ENCODE measurements at regions not wholly inside any gene's neighbourhood (a gene's known extent, or its start where the extent isn't known, plus 50 kb on each side); places are given as distances from the start of the nearest gene placed in this dataset.

DNA sequence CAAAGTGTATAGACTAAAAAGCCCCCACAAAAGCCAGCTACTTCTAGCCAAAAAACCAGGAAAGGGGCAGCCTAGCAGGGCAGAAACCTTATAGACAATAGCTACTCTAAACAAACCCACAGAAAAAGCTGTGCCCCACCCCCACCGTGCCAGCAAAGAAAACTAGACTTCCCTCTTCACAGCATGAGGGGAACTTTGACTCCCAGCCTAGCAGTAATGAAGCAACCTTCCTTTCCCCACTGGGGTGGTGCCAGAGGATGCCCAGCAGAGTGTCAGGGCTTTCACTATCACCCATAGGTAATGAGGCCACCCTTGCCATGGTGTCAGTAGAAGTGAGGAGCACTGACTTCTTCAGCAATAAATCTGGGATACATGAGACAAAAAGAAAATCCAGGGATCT lies 99.0 kb upstream of the LGSN start:
- TF ChIP-seq POLR2AphosphoS5 (IDR thresholded peaks at IDR 0.05; ENCODE audit: low read depth, low read length) (no peak), POLR2A (IDR thresholded peaks at IDR 0.05; ENCODE audit: low read depth, low read length) (no peak), TAF1 (IDR thresholded peaks at IDR 0.05; ENCODE audit: borderline replicate concordance, low read depth, low read length) (no peak)
- FAIRE-seq (no peak), DNase-seq (ENCODE audit: insufficient read length) (no peak)

DNA sequence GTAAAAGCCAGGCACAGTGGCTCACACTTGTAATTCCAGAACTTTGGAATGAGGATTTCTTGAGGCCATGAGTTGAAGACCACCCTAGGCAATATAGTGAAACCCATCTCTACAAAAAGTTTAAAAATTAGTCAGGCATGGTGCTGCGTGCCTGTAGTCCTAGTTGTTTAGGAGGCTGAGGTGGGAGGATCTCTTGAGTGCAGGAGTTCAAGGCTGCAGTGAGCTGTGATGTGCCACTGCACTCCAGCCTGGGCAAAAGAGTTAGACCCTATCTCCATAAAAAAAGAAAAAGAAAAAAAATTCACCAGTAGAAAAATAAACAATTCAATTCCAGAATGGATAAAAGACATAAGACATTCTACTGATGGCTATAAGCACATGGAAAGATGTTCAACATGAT lies 104.9 kb upstream of the LGSN start:
- no peak for TF ChIP-seq POLR2A (IDR thresholded peaks at IDR 0.05; ENCODE audit: low read depth, low read length)
- FAIRE-seq = no peak
- DNase-seq (ENCODE audit: insufficient read length) = no peak

DNA sequence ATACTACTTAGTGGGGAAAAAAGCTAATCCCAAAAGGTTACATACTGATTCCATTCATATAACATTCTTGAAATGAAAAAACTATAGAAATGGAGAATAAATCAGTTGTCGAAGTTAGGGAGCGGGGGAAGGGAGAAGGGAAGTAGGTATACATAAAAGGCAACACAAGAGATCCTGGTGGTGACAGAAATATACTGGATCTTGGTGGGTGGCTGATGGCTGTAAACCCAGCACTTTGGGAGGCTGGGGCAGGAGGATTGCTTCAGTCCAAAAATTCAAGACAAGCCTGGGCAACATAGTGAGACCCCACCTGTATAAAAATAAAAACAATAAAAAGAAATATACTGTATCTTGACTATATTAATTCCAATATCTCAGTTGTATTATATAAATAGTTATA lies 105.7 kb upstream of the LGSN start:
- DNase-seq (ENCODE audit: insufficient read length) = no peak
- TF ChIP-seq TAF1 (IDR thresholded peaks at IDR 0.05; ENCODE audit: borderline replicate concordance, low read depth, low read length) (no peak), POLR2AphosphoS5 (IDR thresholded peaks at IDR 0.05; ENCODE audit: low read depth, low read length) (no peak), POLR2A (IDR thresholded peaks at IDR 0.05; ENCODE audit: low read depth, low read length) (no peak)
- FAIRE-seq = no peak

DNA sequence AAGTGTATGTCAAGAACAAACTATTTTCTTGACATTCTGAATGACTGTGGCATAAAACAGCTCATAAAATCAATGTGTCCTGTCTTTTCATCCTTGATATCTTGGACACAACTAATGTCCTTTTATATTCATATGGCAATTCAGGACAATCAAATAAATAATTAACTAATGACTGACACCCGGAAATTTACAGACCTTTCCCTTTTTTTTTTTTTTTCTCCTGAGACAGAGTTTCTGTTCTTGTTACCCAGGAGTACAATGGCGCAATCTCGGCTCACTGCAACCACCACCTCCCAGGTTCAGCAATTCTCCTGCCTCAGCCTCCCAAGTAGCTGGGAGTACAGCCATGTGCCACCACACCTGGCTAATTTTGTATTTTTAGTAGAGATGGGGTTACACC lies 107.1 kb upstream of the LGSN start:
- no peak for FAIRE-seq
- no peak for DNase-seq (ENCODE audit: insufficient read length)
- TF ChIP-seq TAF1 (IDR thresholded peaks at IDR 0.05; ENCODE audit: borderline replicate concordance, low read depth, low read length) = no peak
- TF ChIP-seq POLR2A (IDR thresholded peaks at IDR 0.05; ENCODE audit: low read depth, low read length) = no peak

DNA sequence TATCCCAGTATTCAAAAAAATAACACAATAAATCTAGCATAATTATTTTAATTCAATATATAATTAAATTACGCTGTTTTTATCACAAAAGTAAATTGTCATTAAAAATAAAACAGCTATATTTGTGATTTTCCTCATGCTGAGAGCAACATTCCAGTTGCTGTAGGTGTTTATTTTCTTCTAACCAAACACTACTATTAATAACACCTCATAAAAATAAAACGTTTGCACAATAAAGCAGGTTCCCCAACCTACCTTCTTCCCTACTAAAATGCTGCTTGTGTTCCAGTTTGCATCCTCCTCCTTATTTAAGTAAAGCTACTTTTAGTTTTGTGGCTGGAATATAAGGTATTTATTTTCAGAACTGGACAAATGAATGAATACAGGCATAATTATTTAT lies 108.2 kb upstream of the LGSN start:
- TF ChIP-seq TAF1 (IDR thresholded peaks at IDR 0.05; ENCODE audit: borderline replicate concordance, low read depth, low read length) (no peak), POLR2A (IDR thresholded peaks at IDR 0.05; ENCODE audit: low read depth, low read length) (no peak), POLR2AphosphoS5 (IDR thresholded peaks at IDR 0.05; ENCODE audit: low read depth, low read length) (no peak)
- DNase-seq (ENCODE audit: insufficient read length) (no peak), FAIRE-seq (no peak)

DNA sequence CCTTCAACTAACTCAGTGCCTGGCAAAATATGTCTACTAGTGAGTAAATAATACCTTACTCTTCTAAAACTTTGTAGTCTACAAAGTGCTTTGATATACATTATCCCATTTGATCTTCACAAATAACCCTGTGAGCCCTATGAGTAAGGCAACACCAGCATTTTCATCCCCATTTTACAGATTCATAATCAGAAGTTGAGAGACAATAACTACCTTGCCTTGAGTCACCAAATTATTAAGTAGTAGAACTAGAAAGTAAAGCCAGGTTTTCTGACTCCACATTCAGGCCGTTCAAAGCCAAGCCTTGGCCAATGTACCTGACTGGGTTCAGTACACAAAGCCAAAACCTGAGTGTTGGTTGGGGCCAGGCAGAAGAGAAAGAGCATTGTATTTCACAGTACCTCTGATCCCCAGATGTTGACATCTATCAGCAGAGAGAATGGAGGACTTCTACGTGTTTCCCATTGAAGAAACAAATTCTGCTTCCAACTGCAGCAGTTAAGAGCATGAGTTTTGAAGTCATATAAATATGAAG lies 111.3 kb upstream of the LGSN start:
- DNase-seq (ENCODE audit: insufficient read length) (no peak), FAIRE-seq (no peak)
- TF ChIP-seq TAF1 (IDR thresholded peaks at IDR 0.05; ENCODE audit: borderline replicate concordance, low read depth, low read length) (no peak), POLR2AphosphoS5 (IDR thresholded peaks at IDR 0.05; ENCODE audit: low read depth, low read length) (no peak), POLR2A (IDR thresholded peaks at IDR 0.05; ENCODE audit: low read depth, low read length) (no peak)

DNA sequence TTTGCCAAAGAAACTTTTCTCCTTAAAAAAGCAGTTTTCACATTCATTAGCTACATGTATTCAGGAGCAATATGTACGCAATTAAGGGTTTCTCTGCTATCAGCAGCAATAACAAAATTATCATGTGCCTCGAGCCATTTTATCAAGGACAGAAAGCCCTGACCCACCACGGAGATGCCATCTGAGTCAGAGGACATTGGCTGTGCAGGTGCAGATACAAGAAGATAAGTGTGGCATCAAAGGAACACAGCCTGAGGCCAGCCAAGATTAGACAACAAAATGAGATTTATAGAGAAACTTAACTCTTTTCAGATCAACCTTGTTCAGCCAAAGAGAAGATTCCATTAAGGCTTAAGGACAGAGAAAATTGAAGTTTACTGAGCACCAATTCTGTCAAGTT lies 115.2 kb upstream of the LGSN start:
- FAIRE-seq (no peak), DNase-seq (ENCODE audit: insufficient read length) (no peak)
- TF ChIP-seq TAF1 (IDR thresholded peaks at IDR 0.05; ENCODE audit: borderline replicate concordance, low read depth, low read length) (no peak), POLR2A (IDR thresholded peaks at IDR 0.05; ENCODE audit: low read depth, low read length) (no peak), POLR2AphosphoS5 (IDR thresholded peaks at IDR 0.05; ENCODE audit: low read depth, low read length) (no peak)

DNA sequence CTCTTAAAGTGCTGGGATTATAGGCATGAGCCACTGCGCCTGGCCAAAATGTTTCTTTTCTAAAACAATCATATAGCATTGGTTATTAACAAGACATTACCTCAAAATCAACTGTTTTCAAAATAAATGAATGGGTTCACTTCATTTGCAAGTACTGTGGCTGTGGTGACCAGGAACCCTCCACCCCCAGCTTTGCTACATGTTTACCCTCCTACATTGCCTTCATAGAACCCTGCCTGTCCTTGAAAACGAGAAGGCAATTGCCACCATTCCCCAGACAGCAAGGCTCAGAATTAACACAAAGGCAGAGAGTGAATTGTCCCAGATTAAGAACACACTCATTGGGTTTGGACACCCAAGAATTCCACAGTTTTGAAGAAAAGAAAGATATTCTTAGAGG lies 116.6 kb upstream of the LGSN start:
- no peak for DNase-seq (ENCODE audit: insufficient read length)
- no peak for FAIRE-seq
- TF ChIP-seq POLR2A (IDR thresholded peaks at IDR 0.05; ENCODE audit: low read depth, low read length) (no peak), POLR2AphosphoS5 (IDR thresholded peaks at IDR 0.05; ENCODE audit: low read depth, low read length) (no peak), TAF1 (IDR thresholded peaks at IDR 0.05; ENCODE audit: borderline replicate concordance, low read depth, low read length) (no peak)

DNA sequence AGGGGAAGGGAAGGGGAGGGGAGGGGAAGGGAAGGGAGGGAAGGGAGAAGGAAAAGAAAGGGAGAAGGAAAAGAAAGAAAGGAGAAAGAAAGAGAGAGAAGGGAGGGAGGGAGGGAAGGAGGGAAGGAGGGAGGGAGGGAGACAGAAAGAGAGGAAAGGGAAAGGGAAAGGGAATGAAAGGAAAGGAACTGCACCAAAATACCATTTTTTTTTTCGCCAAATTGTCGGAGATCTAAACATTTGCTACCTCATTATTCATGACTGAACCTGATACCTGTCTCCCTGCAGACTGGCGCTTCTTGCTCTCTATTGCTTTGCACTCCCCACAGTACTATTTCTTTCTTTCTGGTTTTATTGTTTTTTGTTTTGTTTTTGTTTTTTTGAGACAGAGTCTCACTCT lies 117.3 kb upstream of the LGSN start:
- FAIRE-seq = no peak
- no peak for DNase-seq (ENCODE audit: insufficient read length)
- TF ChIP-seq POLR2AphosphoS5 (IDR thresholded peaks at IDR 0.05; ENCODE audit: low read depth, low read length) (no peak), TAF1 (IDR thresholded peaks at IDR 0.05; ENCODE audit: borderline replicate concordance, low read depth, low read length) (no peak), POLR2A (IDR thresholded peaks at IDR 0.05; ENCODE audit: low read depth, low read length) (no peak)

DNA sequence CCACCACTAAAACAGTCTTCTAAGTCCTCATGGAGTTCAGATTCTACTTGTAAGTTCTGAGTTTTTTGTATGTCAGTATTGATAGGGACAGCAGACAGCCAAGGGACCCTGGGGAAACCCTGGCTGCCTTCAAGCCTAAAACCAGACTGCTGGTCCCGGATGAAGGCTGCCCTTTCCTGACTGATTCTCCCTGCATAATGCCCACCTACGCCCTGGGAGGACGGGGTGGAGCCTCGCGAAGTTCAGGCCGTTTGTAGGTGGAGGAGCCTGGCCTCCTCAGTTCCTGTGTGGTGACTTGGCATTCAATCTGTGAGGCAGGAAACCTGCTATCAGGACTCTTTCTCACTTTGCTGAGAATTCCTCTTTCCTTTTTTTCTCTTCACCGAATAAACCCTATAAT lies 120.3 kb upstream of the LGSN start:
- no peak for FAIRE-seq
- TF ChIP-seq TAF1 (IDR thresholded peaks at IDR 0.05; ENCODE audit: borderline replicate concordance, low read depth, low read length) = no peak
- no peak for TF ChIP-seq POLR2A (IDR thresholded peaks at IDR 0.05; ENCODE audit: low read depth, low read length)
- no peak for DNase-seq (ENCODE audit: insufficient read length)

DNA sequence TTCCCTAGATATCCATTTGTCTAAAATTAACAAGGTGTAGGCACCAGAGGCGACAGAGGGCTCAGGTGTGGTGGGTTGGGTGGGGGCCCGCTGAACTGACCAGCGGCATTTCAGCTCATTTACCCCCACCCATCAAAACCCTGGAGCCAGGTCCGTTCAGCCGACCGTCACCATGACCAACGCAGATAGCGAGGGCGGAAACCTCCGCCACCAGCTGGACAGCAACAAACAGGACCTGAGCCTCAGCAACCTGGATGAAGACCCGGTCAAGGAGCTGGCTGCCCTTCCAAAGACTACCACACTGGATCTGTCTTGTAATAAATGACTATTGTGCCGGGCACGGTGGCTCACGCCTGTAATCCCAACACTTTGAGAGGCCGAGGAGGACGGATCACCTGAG lies 120.8 kb upstream of the LGSN start:
- FAIRE-seq (no peak), DNase-seq (ENCODE audit: insufficient read length) (no peak)
- TF ChIP-seq TAF1 (IDR thresholded peaks at IDR 0.05; ENCODE audit: borderline replicate concordance, low read depth, low read length) (no peak), POLR2A (IDR thresholded peaks at IDR 0.05; ENCODE audit: low read depth, low read length) (no peak), POLR2AphosphoS5 (IDR thresholded peaks at IDR 0.05; ENCODE audit: low read depth, low read length) (no peak)

DNA sequence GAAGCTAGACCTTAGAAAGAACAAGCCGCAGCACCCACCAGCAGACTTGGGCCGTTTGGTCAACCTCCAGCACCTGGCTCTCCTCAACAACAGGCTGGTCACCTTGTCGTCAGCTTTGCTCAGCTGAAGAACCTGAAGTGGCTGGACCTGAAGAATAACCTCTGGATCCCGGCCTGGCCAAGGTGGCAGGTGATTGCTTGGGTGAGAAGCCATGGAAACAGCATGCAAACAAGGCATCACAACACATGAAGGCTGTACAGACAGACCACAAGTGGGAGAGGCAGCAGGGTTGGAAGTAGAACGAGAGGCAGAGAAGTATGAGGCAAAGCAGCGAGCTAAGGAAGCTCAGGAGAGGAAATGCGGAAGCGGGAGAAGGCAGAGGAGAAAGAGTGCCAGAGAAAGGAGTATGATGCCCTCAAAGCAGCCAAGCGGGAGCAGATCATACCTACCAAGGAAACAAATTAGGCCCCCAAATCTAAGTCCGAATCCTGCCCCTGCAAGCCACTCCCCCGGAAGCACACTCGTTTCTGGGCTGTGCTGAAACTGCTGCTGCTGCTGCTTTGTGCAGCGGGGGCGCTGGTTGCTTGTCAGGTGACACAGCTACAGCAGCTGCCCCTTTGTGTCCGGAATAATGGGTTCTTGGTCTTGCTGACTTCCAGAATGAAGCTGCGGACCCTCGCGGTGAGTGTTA lies 121.6 kb upstream of the LGSN start:
- FAIRE-seq = no peak
- TF ChIP-seq POLR2AphosphoS5 (IDR thresholded peaks at IDR 0.05; ENCODE audit: low read depth, low read length) (no peak), TAF1 (IDR thresholded peaks at IDR 0.05; ENCODE audit: borderline replicate concordance, low read depth, low read length) (no peak), POLR2A (IDR thresholded peaks at IDR 0.05; ENCODE audit: low read depth, low read length) (no peak)
- DNase-seq (ENCODE audit: insufficient read length) = no peak

DNA sequence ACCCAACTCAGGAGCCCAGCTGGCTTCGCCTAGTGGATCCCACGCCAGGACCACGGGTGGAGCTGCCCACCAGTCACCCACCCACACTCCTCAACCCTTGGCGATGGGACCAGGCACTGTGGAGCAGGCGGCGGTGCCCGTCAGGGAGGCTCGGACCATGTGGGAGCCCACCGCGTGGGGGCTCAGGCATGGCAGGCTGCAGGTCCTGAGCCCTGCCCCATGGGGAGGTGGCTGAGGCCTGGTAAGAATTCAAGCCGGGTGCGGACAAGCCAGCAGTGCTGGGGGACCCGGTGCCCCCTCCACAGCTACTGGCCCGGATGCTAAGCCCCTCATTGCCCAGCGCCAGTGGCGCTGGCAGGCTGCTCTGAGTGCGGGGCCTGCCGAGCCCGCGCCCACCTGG lies 123.1 kb upstream of the LGSN start:
- TF ChIP-seq TAF1 (IDR thresholded peaks at IDR 0.05; ENCODE audit: borderline replicate concordance, low read depth, low read length) = no peak
- no peak for TF ChIP-seq POLR2A (IDR thresholded peaks at IDR 0.05; ENCODE audit: low read depth, low read length)
- no peak for TF ChIP-seq POLR2AphosphoS5 (IDR thresholded peaks at IDR 0.05; ENCODE audit: low read depth, low read length)
- no peak for DNase-seq (ENCODE audit: insufficient read length)
- no peak for FAIRE-seq
